Activated CD8-positive, alpha-beta memory T cell treated with anti-CD3 and anti-CD28 coated beads for 1 hour (primary cell): ENCODE measurements at regions not wholly inside any gene's neighbourhood (a gene's known extent, or its start where the extent isn't known, plus 50 kb on each side); places are given as distances from the start of the nearest gene placed in this dataset.

Source experiments
- DNase-seq, 2 donors: peaks; one replicate each; pipeline ENCODE4 v3.0.0-alpha.2; 2020; ENCODE audit warnings: low read depth in 1 of 2; ENCODE audit errors: extremely low read depth in 1 of 2

DNA sequence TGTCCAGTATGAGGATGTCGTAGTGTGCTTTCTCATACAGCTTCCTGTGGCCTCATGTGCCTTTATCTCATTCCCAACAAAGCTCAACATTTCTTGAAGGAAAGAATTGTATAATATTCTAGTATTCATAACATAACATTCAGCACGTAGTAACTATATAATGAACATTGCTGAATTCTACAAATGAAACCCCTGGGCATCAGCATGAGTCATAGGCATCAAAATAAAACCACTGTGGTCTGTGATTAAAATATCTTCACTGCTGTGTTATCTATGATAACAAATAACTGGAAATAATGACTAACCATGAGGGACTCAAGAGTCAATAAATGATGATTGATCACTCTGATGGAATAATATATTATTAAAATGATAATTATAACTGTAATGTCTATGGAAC is 255.2 kb downstream of the EMP1 start:
- no peak for DNase-seq

DNA sequence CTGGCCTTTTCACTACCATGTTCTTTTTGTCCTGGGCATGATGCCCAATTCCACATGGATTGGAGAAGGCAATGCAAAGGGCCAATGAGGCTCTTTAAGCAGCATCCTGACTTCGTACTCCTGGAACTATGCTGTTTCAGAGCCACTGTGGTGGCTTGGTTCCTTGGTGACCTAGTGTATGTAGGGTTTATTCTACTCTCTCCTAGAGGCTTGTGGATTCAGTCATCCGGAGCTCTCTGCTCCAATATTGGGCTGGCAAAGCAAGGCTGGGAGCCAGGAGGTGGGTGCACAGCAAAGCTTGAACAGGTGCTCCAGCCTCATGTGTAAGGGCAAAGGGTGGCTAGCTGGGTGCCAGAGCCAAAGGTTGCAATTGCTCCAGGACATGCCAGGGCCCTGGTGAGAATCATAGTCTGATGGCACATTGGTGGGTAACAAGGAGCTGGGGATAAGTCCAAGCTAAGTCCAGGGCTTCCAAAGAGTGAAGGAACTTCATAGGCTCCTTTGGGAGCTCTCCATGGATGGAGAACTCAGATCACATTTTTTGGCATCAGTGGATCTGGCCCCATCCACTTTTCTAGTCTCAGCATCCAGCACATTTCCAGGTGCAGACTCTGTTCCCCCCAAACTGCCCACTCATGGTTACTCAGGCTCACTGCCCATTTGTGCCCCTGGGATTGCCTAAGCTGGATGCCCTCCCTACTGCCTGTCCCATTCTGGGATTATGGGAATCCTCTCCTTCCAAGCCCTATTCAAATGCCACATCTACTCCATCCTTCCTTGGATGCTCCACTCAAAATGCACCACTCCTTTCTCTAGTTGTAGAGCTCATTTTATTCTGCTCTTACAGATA is 253.9 kb downstream of the EMP1 start:
- DNase-seq, result no peak

DNA sequence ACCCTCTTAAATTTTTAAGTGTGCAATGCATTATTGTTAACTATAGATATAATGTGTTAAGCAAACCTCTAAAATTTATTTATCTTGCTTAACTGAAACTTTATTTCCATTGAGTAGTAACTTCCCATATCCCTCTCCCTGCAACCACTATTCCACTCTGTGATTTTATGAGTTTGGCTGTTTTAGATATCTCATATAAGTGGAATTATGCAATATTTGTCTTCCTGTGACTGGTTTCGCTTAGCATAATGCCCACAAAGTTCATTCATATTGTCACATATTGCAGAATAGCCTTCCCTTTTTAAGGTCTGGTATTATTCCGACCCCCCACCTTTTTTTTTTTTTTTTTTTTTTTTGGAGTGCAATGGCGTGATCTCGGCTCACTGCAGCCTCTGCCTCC is 247.6 kb downstream of the EMP1 start:
- no peak for DNase-seq

DNA sequence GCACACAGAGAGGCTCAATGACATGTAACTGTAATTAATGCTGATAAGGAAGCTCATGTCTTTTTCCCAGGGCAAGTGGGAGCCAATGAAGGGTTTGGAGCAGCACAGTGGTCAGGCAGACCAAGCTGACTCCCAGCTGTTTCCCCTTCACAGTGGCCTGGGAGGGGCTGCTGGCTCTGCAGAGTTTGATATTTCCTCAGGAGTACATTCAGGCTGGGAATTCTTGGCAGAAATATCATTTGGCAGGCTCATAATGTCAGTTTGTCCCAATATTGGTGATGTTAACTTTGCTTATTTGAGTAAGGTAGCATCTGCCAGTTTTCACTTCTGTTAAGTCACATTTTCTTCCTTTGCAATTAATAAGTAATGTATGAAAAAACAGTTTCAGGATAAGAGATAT is 247.0 kb downstream of the EMP1 start:
- DNase-seq, result no peak

DNA sequence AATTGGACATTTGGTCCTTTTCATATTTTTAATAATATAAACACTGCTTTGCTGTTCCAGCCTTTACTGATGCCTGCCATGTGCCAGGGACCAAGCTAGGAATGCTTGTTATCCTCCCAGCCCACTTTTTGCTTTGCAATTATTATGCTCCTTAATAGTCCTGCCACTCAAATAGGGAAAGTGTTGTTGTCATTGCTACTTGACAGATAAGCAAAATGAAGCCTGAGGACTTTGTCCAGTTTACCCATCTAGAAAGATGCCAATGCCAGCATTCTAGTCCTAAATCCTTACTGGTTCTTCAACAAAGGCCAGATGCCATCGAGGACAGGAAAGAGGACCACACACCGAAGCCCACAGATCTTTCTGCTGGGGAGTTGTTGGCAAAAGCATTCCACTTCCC is 246.5 kb downstream of the EMP1 start:
- no peak for DNase-seq

DNA sequence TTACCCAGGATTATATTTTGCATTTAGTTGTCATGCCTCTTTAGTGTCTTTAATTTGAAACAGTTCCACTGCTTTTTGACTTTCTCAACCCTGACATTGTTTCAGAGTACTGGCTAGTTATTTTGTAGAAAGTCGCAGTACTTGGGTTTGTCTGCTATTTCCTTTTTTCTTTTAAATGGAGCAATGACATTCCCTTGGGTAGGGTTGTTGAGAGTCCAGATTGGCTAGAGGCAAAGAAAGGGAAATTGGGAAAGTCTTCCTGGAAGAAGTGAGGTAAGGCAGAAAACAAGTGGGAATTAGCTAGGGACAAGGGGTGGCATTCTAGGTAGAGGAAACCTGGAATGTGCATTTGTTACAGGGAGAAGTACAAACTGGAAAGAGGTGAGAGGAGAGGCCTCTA is 245.9 kb downstream of the EMP1 start:
- DNase-seq, result no peak

DNA sequence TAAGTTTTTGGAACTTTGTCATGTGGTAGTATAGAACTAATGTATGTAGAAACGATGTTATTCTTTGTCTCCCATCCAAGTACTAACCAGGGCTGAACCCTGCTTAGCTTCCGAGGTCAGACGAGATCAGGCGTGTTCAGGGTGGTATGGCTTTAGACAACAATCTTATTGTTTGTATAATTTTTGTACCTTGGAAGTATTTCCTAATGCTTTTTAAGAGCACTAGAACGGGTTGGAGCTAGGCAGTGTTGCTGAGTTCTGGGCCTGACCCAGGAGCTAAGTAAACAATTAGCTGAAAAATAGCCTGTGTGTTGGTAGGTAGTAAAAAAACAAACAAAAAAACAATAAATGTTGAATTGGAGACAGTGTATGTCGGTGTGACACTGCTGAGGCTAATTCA is 244.3 kb downstream of the EMP1 start:
- DNase-seq, result no peak

DNA sequence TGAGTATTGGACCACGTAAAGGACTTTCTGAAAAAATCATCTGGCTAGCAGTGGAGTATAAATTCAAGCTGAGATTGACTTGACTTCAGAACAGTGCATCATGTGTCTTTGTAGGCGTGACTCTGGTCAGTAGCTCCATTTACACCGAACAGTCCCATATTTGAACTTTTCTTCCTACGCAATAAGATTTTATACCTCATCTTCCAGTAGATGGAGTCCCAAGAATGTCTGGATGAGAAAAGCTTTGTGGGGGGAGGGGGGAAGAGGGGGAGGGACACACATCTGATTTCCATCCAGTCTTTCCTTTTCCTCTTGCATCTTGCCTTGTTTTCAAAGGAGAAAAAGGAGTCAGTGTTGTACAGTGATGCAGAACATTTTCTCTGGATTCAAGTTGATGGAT is 241.0 kb downstream of the EMP1 start:
- no peak for DNase-seq

DNA sequence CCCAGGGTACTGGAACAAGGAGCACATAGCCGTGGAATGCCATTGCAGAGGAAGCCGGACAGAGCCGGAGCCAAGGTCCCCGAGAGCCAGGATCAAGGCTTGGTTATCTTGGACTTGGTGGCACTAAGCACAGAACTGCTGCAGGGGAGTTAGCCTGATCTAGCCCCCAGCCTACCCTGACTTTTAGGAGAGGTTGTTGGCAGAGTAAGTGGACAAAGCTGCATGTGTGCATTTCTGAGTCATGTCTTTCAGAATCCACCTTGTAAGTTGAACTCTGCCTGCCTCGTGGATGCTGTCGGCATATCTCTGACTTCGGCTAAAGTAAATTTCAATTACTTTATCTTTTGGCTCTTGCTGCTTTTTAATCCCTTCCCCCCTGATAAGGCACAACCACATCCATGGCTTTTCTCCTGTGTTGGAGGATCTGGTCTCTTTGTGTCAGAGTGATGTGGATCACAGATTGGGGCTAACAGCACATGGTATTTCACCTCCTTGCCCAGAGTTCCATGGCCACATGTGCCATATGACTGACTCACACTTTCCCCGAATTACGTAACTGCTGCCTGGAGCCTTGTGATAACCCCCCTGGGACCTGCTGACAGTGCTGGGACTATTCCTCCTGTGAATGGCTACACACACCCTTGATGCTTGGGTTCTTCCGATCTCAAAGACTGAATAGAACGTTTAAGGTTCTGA is 240.3 kb downstream of the EMP1 start:
- no peak for DNase-seq

DNA sequence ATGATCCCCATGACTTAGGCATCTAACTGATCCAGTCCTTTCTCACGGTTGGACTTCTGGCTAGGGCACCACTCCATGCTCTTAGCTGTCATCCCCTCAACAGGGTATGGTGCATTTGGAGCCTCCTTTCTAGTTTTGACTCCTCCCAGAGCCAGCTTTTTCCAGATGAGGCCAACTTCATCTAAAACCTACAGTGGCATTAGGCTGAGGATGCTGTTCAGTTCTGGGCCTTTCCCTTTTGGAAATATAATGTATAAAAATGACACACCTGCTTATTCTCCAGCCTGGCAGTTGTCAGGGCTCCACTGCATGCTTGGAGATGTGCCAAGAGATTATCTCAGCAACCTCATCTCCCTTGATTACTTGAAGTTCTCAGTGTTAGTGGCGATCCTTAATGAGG is 239.7 kb downstream of the EMP1 start:
- DNase-seq, result no peak

DNA sequence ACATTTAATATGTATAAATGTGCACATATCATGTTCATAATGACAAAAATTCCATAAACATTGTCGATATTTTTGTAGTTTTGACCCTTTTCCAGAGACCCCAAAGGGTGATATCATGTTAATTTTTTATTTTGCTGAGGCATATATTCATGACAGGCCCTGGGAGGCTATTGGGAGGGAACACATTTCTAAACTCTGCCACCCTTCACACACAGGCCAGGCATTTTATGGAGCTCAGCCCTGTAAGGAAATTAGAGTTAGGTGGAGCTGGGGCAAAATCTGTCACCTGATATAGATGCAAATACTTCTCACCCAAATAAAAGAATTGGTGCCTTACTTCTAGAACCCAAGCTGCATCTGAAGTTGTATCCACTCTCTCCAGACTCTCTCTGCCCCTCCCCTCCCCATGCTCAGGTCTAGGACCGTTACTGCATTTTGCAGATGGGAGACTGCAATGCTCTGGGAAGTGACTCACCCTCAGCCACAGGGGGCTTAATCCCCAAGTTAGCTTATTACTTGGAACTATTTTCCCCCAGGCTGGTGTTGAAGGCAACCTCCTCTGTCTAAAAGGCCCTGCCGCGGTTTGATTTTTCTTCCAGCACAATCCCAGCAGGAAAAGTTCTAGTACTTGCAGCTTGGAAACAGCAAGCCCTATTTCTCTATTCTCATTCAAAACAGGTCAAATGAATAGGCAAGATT is 238.9 kb downstream of the EMP1 start:
- no peak for DNase-seq

DNA sequence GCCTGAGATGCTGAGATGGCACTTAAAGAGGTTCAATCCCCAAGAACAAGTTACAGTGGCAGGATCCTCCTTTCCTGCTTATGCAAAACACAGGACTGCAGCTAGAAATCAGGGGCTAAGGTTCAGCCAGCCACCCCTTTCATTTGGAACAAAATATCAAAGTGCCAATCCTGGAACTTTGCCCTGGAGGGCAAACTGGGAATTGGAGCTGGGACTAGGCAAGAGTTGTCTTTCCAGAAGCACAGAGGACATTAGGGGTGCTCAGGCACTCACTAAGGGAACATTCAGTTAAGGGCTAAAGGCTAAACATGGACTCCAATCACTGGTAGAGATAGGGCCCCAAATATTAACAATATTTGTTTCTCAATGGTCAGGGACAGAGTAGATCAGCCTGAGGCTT is 237.2 kb downstream of the EMP1 start:
- no peak for DNase-seq

DNA sequence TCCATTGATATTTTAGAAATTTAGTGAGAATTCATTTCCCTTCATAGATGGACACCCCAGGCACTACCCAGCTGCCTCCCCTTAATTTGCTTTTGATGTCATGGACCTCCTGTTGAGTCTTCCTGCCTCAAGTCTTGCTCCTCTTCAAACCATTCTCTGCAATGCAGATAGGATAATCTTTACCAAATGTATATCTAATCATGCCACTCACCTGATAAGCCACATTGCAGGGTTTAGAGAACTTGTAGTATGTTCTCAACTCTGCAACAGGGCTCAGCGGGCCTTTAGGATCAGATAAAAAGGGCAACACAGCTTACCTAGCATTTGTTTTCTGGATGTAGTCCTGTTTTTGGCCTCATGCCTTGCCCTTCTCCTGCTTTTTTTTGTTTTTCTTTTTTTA is 234.5 kb downstream of the EMP1 start:
- DNase-seq, result no peak

DNA sequence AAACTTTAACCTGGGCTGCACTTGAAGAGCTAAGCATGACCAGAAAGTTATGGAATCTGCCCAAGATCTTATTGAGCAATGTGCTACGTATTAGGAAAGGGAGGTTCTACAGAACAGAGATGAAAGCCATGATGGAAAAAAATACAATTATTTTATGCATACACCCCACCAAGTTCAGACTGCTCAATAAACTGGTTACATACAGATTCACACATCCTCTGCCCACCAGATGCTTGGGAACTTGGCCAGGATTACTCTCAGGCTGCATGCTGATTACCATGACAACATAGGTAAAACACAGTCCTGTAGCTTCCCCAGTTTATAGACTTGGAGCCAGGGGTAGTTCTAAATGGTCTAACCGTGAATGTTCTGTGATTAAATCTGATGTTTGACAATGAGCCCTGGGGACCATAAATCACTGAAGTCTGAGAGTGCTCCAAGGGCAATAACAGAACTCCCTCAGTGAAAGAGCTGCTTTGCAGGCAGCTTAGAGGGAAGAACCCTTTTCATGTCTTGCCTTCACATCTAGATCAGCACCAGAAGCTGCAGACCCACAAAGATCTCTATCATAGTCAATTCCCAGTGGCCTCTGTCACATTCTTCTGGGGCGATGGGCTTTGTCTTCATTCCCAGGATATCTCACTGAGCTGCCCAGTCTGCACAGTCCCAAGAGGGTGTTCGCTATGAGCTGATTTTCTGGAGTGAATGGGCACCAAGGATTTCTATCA is 232.2 kb downstream of the EMP1 start:
- no peak for DNase-seq

DNA sequence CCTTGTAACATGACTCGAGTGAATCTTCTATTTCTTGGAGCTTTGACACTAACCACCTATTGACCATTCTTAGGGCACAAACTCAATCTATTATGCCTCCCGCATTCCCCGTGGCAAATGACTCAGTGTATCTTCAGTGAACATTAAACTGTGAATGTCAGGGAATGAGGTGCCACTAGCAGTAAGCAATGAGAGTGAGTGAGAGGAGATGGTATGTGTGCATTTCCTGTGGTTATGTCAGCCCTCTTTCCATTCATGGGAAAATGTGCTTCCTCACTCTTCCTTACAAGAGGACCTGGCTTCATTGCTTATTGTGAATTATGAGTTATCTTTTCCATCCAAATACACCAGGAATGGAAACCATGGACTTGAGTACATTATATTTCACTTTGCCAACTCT is 229.2 kb downstream of the EMP1 start:
- no peak for DNase-seq

DNA sequence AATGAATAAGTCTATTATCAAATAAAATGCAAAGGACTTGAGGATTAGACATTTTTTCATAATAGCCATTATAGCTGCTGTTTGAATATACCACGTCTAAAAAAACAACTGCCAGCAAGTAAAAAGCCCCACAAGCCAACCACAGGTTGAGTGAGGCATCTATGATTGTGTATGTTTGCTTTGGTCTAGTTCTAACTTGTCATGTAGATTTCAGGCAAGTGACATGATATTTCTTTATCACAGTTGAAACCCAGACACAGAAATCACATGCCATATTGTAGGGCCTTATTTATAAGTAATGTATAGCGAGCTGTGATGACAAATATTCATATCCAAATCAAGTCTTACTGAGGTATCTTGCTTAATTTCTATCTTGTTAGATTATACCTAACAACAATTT is 225.8 kb downstream of the EMP1 start:
- DNase-seq, result no peak

DNA sequence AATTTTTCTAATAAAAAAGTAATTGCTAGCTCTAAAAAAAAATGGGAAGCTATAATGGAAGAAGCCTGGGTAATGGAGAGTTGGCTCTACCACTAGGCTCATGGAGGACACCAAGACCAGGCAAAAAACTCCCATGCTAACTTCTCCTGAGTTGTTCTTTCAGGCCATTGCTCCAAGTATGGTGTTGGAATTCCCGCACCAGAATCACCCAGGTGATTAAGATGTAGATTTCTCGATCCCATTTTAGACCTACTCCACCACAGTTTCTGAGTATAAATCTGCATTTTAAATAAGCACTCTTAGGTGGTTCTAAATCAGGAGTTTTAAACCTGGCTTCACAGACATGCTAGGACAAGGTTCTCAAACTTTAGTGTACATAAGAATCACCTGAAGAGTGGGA is 221.0 kb downstream of the EMP1 start:
- DNase-seq, result no peak

DNA sequence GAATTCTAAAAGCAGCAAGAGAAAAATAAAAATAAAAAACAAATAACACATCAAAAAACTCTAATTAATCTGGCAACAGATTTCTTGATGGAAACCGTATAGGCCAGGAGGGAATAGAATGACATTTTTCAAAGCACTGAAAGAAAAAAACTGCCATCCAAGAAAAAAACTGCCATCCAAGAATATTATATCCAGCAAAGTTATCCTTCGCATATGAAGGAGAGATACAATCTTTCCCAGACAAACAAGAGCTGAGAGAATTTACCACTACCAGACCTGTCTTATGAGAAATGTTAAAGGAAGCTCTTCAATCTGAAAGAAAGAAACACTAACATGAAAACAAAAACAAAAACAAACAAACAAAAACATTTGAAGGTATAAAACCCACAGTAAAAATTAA is 214.8 kb downstream of the EMP1 start:
- no peak for DNase-seq

DNA sequence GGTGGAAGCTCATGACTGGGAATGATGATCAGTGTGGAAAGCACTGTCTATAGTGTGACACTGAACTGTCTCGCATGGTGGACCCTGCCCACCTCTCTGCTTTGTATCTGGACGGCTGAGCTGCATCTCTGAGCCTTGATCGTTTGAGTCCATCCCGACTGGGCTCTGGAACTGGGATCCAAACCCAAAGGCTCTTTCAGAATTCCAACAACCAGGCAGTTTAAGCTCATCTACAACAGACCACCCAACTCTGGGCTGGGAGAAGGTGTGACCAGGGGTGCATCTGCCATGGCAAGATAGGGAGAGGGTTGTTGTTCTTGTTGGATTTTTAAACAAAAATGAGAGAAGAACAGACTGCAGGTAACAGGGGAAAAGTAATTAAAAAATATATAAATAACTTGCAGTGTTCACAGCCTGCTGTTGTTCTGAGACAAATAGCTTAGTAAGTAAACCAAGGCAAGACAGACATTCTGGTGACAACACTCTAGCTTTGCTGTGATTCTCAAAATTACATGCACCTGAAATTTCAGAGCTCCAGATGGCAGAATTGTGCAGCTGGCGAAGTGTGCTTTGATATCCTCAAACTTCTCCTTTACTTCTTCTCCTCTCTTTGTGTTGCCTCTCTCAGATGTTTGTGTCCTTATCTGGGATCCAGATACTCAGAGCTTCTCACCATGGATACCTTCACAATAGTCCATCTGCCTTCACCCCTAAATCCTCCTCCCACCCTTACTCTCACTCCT is 209.6 kb downstream of the EMP1 start:
- DNase-seq, result no peak

DNA sequence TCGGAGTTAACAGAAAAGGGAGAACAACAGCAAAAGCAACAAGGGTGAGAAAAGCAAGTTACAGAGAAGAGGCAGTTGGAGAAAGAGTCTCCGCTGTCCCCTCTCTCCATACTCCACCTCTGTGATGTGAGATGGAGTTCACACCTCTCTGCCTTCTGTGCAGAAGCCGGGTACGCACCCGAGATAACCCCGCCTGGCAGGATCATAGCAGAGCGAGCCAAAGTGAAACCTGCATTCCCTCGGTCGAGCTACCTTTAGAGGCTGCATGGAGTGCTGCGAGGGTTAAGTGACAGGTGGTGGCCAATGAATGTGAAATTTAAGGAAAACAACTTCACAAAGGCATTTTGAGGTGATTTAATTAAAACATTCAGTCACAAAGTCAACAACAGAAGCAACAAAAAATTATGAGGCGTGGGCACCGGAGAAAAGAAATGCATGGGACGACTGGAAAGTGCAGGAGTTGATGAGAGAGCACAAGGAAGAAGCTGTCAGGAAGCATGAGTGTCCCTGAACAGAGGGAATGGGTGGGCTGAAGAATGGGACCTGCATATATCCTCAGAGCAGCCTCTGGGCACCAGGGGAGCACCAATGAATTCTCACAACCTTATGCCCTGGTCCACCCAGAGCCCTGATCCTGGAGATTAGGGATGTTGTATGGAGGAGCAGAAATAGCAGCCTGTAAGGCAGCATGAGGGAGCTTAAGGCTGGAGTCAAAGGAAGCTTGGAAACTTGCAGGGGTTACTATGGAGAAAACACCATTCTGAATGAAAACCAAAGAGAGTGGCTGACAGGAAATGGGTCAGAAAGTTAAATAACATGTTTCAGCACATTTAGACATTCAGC is 208.3 kb downstream of the EMP1 start:
- no peak for DNase-seq
